GM21619 (cell line): ENCODE measurements at regions not wholly inside any gene's neighbourhood (a gene's known extent, or its start where the extent isn't known, plus 50 kb on each side); places are given as distances from the start of the nearest gene placed in this dataset.

ENCODE experiments used
- ATAC-seq: cut with Tn5 transposase; IDR thresholded peaks from one replicate; pipeline ENCODE4 v1.9.1; 2021; ENCODE audit not compliant: unreplicated experiment

- peak; percentile 24 for ATAC-seq
These were observed 175.2 kb downstream of the METTL4 start for GRCh38 chr18:2396162-2396505.

DNA sequence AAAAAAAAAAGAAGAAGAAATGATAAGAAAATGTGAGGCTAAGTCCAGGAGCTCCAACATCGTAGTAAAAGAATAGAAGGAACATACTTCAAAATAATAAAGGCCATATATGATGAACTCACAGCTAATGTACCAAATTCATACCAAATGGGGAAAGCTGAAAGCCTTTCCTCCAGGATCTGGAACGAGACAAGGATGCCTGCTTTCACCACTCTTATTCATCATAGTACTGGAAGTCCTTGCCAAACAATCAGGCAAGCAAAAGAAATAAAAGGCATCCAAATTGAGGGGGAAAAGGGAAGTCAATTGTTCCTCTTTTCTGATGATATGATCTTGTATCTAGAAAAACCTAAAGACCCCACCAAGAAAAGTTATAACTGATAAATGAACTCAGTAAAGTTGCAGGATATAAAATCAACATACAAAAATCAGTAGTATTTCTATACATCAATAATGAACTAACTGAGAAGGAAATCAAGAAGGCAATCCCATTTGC lies 170.6 kb downstream of the METTL4 start:
- no peak for ATAC-seq

GRCh38 chr18:2402084-2402483 lies 169.2 kb downstream of the METTL4 start:
- no peak for ATAC-seq

DNA sequence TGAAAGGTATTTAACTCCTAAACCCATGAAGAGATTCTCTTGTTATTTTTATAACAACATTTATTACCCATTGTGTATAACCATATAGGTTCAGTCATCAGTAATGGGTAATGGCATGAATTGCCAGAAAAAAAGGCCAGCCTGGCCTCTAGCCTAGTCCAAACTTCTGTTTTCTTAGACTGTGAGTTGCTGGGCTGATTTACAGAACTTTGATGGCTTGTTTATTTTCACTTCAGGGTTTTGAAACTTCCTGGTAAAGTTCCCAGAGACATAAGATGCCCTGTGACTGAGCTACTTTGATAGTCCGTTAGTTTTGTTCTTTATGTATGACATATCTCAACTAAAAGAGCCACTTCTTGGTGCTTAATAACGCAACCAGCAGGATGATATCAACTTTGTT lies 164.8 kb downstream of the METTL4 start:
- no peak for ATAC-seq

DNA sequence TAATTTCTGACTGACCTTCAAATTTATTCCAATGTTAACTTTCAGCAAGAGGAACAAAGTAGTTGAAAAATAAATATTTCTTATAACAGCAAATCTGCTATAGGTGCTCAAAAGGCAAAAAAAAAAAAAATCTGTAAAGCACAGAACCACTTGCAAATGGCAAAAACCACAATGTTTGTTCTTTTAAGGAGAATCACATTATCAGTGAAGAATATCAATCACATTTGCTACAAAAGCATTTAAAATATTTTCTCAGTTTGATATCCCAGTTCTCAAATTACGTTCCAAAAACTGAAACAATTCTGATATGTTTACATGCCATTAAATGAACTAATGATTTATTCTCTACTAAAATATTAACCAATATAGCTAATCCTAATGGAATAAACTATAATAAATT lies 163.3 kb downstream of the METTL4 start:
- ATAC-seq = no peak

- no peak for ATAC-seq
These were observed 161.4 kb downstream of the METTL4 start for GRCh38 chr18:2409906-2410305.

DNA sequence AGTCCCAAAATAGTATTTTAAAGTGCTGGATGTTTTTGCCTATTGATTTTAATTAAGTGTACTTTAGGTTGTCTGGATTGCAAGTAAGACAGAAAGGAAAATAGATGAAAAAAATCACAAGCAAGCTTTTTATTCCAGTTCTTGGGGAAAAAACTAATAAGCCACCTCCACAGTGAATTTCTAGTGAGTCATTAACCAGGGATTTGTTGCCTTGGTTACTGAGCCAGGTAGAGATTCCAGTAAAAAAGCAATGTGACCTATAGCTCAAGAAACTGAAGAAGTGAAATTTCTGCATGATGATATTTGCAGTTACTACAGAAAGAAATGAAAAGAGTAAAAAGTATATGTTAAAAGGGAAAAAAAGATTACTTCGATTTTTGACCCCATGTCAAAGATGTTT lies 160.6 kb downstream of the METTL4 start:
- no peak for ATAC-seq

DNA sequence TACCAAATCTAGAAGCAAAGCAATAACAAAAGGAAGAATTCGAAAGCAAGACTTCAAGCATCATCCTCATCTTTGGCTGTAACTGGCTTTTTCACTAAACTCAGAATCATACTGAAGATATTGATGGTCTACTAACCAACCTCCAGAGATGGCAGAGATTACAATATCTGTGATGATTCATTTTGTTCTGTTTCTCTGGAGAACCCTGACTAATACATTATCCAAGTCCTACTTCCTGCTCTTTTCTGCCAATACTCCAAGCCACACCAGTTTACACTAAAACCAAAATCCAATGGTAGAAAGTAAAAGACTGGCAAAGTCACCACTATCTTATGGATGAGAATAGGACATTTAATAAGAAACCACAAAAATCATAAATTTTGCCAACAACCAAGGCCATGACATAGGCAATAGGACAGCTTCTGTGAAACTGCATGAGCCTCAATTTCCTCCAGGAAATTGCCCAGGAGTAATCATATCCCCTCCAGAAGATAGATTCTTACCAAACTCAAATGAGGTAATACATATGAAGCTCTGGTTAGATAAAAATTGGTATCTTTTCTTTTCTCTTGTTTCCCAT lies 159.8 kb downstream of the METTL4 start:
- no peak for ATAC-seq

- ATAC-seq = no peak
These were observed 159.0 kb downstream of the METTL4 start for GRCh38 chr18:2412281-2412680.

- ATAC-seq = no peak
These were observed 158.1 kb downstream of the METTL4 start for GRCh38 chr18:2412996-2413751.

- no peak for ATAC-seq
These were observed 157.1 kb downstream of the METTL4 start for GRCh38 chr18:2414235-2414634.

- no peak for ATAC-seq
These were observed 155.6 kb downstream of the METTL4 start for GRCh38 chr18:2415656-2416055.

DNA sequence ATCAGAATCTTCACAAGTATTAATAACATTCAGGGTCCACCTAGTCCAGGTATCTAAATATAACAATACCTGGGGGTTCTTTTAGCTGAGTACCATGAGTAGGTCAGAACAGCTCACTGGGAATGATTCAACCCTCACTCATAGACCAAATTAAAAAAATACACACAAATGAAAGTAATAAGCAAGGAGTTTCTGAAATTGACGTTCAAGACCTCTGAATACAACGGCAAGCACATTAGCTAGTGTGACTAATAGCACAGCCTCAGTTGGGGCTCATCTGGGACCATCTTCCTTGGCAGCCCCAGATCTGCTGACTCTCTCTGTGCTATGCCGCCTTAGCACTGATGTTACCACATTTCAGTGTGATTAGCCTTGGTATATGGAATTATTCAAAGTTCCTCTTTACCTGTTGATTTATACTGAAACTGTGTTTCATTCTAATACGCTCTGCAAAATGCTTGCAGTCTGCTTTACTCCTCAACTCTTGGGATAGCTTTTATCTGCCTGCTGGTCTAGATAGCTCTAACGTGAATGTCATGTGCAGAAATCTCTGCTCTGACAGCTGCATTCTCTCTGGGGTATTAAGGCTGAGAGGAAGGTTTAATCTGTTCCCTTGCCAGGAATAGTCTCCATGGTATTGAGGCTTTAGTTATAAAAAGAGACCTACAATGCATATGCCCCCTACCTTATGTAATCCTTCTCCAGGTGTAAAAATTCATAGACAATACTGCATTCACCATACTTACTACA lies 153.3 kb downstream of the METTL4 start:
- no peak for ATAC-seq

GRCh38 chr18:2420367-2420766 lies 150.9 kb downstream of the METTL4 start:
- ATAC-seq = no peak

- no peak for ATAC-seq
These were observed 147.5 kb downstream of the METTL4 start for GRCh38 chr18:2423761-2424160.

- no peak for ATAC-seq
These were observed 146.9 kb downstream of the METTL4 start for GRCh38 chr18:2424420-2424819.

GRCh38 chr18:2425426-2426317 lies 145.6 kb downstream of the METTL4 start:
- no peak for ATAC-seq

GRCh38 chr18:2430191-2430590 lies 141.1 kb downstream of the METTL4 start:
- no peak for ATAC-seq

DNA sequence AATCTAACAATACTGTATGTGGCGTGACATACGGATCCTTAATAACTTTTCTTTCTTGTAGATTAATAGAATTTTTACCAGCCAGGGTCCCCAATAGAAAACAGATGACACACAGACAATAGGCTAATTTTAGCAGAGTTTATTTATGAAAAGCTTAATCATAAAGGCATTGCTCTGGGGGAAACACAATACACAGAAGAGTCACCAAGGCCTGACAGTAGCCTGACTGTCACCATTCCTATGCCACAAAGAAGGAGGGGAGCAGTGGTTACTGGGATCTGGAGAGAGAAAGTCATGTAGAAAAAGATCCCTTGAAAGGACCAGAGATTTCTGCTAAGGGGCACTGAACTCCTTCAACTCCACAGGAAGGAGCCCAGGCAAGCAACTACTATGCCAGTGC lies 139.5 kb downstream of the METTL4 start:
- no peak for ATAC-seq

DNA sequence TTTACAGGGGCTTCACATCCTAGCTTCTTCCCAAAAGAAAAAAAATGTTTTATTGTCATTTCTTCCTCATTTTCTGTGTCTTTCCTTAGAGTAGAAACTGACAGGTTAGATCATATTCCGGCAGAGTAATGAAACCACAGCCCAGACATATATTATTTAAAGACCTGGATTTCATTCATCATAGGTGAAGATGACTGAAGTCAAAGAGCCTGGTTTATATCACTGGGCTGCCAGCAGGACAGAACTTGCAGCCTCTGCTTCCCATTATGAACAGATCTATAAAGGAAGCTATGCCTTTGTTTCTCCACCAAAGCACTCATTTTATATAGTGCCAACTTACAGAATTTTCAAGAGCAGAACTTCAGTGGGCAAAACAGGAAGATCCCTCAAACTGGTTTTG lies 137.9 kb downstream of the METTL4 start:
- ATAC-seq = no peak

- no peak for ATAC-seq
These were observed 129.8 kb downstream of the METTL4 start for GRCh38 chr18:2441544-2441943.
